Activated CD4-positive, alpha-beta T cell treated with anti-CD3 and anti-CD28 coated beads for 48 hours (primary cell): ENCODE measurements at regions not wholly inside any gene's neighbourhood (a gene's known extent, or its start where the extent isn't known, plus 50 kb on each side); places are given as distances from the start of the nearest gene placed in this dataset.

Source experiments
- DNase-seq: peaks from one replicate; pipeline ENCODE4 v3.0.0-alpha.2; 2020

DNA sequence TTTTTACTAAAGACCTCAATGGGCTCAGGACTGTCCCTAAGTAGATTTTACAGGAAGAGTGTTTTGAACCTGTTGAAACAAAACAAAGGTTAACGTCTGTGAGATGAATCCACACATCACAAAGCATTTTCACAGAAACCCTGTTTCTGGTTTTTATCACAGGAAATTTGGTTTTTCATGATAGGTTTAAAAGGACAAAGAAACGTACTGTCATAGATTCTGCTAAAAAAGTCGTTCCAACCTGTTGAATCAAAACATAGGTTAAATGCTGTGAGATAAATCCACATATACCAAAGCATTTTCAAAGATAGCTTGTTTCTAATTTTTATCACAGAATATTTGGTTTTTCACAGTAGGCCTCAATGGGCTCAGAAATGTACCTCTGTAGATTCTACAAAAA, 1531.0 kb downstream of the UQCRFS1 start:
- no peak for DNase-seq

GRCh38 chr19:27679905-27680304, 1533.0 kb downstream of the UQCRFS1 start:
- no peak for DNase-seq

DNA sequence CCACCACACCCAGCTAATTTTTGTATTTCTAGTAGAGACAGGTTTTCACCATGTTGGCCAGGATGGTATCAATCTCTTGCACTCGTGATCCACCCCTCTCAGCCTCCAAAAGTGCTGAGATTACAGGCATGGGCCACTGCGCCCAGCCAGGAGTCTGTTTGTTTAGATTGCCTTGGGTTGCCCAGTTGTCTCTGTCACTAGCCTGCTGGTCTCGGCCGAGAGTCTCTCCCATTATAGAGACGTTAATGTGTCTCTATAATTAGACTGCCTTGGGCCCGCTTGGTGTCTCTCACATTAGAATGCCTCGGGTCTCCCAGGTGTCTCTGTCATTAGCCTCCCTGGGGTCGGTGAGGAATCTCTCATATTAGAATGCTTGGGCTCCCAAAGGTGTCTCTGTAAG, 1533.6 kb downstream of the UQCRFS1 start:
- no peak for DNase-seq

- no peak for DNase-seq
Observed at GRCh38 chr19:27676877-27677276, 1536.1 kb downstream of the UQCRFS1 start.

DNA sequence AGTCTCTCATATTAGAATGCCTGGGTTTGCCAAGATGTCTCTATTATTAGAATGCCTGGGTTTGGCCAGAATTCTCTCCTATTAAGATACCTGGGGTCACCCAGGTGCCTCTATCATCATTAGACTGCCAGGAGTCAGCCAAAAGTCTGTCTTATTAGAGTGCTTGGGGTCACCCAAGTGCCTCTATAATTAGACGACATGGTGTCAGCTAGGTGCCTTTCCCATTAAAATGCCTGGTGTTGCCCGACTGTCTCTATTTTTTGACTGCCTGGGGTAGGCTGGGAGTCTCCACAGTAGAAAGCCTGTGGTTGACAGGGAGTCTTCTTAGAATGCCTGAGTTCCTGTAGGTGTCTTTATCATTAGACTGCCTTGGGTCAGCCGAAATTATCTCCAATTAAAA, 1536.6 kb downstream of the UQCRFS1 start:
- DNase-seq: no peak

DNA sequence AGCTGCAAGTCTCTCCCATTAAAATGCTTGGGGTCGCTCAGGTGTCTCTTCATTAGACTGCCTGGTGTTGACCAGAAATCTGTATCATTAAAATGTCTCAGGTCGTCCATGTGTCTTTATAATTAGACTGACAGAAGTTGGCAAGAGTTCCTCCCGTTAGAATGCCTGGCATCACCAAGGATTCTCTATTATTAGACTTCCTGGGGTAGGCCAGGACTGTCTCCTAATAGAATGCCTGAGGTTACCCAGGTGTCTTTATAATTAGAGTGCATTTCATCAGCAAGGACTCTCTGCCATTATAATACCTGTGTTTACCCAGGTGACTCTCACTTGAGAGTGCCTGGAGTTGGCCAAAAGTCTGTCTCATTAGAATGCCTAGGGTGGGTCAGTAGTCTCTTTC, 1537.2 kb downstream of the UQCRFS1 start:
- DNase-seq: no peak

DNA sequence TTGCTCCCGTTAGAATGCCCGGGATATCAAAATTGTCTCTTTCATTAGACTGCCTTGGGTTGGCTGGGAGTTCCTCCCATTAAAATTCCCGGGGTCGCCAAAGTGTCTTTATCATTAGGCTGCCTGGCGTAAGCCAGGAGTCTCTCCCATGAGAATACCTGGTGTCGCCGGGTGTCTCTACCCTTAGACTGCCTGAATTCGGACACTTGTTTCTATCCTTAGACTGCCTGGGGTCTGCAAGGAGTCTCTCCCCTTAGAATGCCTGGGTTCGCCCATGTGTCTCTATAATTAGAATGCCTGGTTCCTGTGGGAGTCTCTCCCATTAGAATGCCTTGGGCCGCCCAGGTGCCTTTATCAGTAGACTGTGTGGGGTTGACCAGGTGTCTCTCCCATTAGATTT, 1538.2 kb downstream of the UQCRFS1 start:
- DNase-seq: no peak

DNA sequence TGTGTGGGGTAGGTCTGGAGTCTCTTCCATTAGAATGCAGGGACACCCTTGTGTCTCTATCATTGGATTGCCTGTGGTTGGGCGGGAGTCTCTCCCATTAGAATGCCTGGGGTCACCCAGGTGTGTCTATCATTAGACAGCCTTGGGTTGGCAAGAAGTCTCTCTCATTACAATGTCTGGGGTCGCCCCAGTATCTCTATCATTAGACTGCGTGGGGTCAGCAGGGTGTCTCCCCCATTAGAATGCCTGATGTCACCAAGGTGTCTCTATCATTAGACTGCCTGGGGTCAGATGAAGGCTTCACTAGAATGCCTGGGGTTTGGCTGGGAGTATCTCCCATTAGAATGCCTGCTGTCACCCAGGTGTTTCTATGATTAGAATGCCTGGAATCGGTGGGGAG, 1539.0 kb downstream of the UQCRFS1 start:
- DNase-seq: no peak

DNA sequence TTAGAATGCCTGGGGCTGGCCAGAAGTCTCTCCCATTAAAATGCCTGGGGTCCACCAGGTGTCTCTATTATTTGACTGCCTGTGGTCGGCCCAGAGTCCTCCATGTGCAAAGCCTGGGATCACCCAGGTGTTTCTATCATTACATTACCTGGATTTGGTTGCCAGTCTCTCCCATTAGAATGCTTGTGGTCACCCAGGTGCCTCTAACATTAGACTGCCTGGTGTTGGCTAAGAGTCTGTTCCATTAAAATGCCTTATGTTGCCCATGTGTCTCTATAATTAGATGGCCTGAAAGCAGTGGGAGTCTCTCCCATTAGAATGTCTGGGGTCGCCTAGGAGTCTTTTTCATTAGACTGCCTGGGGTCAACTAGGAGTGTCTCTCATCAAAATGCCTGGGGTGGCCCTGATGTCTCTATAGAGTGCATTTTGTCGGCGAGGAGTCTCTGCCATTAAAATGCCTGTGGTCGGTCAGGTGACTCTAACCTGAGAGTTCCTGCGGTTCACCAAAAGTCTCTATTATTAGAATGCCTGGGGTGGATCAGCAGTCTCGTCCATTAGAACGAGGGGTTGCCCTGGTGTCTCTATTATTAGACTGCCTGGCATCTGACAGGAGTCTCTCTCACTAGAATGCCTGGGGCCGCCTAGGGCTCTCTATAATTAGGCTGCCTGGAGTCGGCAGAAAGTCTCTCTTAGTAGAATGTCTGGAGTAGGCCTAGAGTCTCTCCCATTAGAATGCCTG, 1540.5 kb downstream of the UQCRFS1 start:
- no peak for DNase-seq

DNA sequence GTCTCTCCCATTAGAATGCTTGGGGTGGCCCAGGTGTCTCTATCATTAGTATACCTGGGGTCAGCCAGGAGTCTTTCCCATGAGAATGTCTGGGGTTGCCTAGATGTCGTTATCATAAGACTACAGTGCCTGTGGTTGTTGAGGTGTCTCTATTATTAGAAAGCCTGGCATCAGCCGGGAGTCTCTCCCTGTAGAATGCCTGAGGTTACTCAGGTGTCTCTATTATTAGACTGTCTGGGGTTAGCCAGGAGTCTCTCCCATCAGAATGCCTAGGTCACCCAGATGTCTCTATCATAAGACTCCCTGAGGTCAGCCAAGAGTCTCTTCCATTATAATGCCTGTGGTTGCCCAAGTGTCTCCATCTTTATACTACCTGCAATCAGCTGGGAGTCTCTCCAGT, 1541.1 kb downstream of the UQCRFS1 start:
- DNase-seq: no peak

- no peak for DNase-seq
Observed at GRCh38 chr19:27660428-27660827, 1552.5 kb downstream of the UQCRFS1 start.

- DNase-seq: no peak
Observed at GRCh38 chr19:27657271-27658051, 1555.5 kb downstream of the UQCRFS1 start.

GRCh38 chr19:27654266-27654990, 1558.5 kb downstream of the UQCRFS1 start:
- no peak for DNase-seq

DNA sequence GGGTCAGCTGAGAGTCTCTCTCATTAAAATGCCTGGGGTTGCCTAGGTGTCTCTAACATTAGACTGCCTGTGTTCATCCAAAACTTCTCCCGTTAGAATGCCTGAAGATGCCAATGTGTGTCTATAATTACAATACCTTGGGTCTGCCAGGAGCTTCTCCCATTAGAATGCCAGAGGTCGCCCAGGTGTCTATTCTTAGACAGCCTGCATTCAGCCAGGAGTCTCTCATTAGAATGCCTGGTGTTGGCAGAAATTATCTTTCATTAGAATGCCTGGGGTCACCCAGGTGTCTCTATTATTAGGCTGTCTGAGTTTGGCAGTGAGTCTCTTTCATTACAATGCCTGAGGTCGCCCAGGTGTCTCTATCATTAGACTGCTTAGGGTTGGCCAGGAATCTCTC, 1560.2 kb downstream of the UQCRFS1 start:
- DNase-seq: no peak

DNA sequence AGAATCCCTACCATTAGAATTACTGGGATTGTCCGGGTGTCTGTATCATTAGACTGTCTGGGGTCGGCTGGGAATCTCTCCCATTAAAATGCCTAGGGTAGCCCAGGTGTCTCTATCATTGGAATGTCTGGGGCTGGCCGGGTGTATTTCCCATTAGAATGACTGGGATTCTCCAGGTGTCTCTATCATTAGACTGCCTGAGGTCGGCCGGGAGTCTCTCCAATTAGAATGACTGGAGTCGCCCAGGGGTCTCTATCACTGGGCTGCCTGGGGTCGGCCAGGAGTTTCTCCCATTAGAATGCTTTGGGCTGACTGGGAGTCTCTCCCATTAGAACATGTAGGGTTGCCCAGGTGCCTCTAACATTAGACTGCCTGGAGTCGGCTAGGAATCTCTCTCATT, 1560.7 kb downstream of the UQCRFS1 start:
- DNase-seq: no peak

DNA sequence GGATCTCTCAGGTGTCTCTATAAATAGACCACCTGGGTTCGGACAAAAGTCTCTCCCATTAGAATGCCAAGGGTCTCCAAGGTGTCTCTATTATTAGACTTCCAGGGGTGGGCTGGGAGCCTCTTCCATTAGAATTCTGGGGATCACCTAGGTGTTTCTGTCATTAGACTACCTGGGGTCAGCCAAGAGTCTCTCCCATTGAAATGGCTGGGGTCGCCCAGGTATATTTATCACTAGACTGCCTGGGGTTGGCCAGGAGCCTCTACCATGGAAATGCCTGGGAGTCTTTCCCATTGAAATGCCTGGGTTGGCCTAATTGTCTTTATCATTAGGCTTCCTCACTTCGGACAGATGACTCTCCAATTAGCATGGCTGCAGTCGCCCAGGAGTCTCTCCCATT, 1565.5 kb downstream of the UQCRFS1 start:
- no peak for DNase-seq

- no peak for DNase-seq
Observed at GRCh38 chr19:27635401-27635800, 1577.5 kb downstream of the UQCRFS1 start.

GRCh38 chr19:27618006-27618405, 1594.9 kb downstream of the UQCRFS1 start:
- DNase-seq: no peak

DNA sequence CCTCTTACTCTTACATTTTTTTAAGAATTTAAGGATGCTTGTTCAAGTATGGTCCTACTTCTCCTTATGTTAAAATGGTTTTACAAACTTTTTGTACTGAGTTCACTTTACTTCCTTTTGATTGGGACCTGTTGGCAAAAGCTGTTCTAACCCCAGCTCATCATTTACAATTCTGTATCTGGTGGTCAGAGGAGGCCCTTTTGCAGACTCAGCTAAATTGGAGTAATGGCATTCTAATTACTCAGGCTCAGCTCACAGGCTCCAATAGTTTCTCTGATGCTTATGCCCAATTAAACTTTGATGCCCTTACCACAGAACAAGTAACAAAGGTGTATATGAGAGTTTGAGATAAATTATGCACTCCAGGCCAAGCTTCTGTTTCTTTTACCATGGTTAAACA, 1632.0 kb downstream of the UQCRFS1 start:
- no peak for DNase-seq
